ENCODE measurements at regions not wholly inside any gene's neighbourhood (a gene's known extent, or its start where the extent isn't known, plus 50 kb on each side); places are given as distances from the start of the nearest gene placed in this dataset.

DNA sequence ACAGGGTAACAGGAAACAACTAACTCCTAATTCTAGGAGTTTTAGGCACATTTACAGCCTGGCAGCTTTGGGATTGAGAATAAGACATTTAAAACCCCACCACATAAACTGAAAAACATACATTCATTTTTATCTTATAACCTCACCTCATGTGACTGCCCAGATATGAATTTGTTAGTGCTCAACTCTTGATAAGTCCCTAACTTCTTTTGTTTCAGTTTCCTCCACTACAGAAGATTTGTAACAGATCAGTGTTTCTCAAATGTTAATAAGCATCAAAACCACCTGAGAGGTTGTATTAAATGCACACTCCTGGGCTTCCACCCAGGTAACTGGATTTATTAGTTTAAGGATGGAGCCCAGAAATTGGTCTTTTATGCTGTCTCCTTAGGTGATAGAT, 190.1 kb upstream of the ARID1B start:
- TF ChIP-seq, protein P1, sequence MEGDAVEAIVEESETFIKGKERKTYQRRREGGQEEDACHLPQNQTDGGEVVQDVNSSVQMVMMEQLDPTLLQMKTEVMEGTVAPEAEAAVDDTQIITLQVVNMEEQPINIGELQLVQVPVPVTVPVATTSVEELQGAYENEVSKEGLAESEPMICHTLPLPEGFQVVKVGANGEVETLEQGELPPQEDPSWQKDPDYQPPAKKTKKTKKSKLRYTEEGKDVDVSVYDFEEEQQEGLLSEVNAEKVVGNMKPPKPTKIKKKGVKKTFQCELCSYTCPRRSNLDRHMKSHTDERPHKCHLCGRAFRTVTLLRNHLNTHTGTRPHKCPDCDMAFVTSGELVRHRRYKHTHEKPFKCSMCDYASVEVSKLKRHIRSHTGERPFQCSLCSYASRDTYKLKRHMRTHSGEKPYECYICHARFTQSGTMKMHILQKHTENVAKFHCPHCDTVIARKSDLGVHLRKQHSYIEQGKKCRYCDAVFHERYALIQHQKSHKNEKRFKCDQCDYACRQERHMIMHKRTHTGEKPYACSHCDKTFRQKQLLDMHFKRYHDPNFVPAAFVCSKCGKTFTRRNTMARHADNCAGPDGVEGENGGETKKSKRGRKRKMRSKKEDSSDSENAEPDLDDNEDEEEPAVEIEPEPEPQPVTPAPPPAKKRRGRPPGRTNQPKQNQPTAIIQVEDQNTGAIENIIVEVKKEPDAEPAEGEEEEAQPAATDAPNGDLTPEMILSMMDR (optimal IDR thresholded peaks at IDR 0.05 in 1 of 3, IDR thresholded peaks at IDR 0.05 in 1 of 3, conservative IDR thresholded peaks at IDR 0.05 in 1 of 3; ENCODE audit: extremely low read depth in 1 of 3, insufficient read depth in 2 of 3, low read length in 3 of 3): no peak
- no peak for TF ChIP-seq EZH2 (IDR thresholded peaks at IDR 0.05; ENCODE audit: low read length)

Data from keratinocyte (primary cell).